ENCODE measurements at regions not wholly inside any gene's neighbourhood (a gene's known extent, or its start where the extent isn't known, plus 50 kb on each side); places are given as distances from the start of the nearest gene placed in this dataset.

- no peak for TF ChIP-seq REST (IDR thresholded peaks at IDR 0.05; ENCODE audit: low read depth, low read length)
Measured at GRCh38 chr4:64195582-64195981, 213.7 kb downstream of the TECRL start (continued).

GRCh38 chr4:64192731-64193412 is 216.4 kb downstream of the TECRL start:
- Histone ChIP-seq H3K9me2 (no peaks in the 10 kb centered on the region), H3F3A (replicated peaks; ENCODE audit: insufficient read depth) (no peaks in the 10 kb centered on the region), H3K79me2 (ENCODE audit: insufficient read depth) (no peaks in the 10 kb centered on the region), H2AFZ (ENCODE audit: low read depth) (no peak overlapping the region), H3K27me3 (ENCODE audit: insufficient read depth) (no peaks in the 10 kb centered on the region), H3K9me3 (no peaks in the 10 kb centered on the region), H3K9ac (no peak overlapping the region), H4K20me1 (ENCODE audit: insufficient read depth) (no peaks in the 10 kb centered on the region), H3K4me3 (ENCODE audit: low read depth in 2 of 2, low read length in 1 of 2) (no peak overlapping the region), H3K36me3 (replicated peaks in 1 of 2; ENCODE audit: control insufficient read depth in 1 of 2, insufficient read depth in 2 of 2, low read length in 1 of 2) (no peaks in the 10 kb centered on the region), H3K4me2 (no peak overlapping the region), H3K4me1 (ENCODE audit: control insufficient read depth in 1 of 2, insufficient read depth in 2 of 2, low read depth in 1 of 2, low read length in 1 of 2) (no peaks in the 10 kb centered on the region), H3K27ac (ENCODE audit: low read depth in 2 of 2, low read length in 1 of 2) (no peak overlapping the region)
- DNase-seq = no peak
- TF ChIP-seq MEF2A (IDR thresholded peaks at IDR 0.05; ENCODE audit: borderline replicate concordance, low read depth) = no peak
- WGBS (ENCODE audit: low lambda C conversion rate) = 3% methylated on average over 3 of the region's 3 CpGs
- ChIA-PET POLR2A (no interaction called here), CTCF (no interaction called here)

GRCh38 chr4:64174247-64174882 is 234.9 kb downstream of the TECRL start:
- 49% methylated on average over 7 of the region's 14 CpGs for WGBS (ENCODE audit: low lambda C conversion rate)

More at GRCh38 chr4:64174247-64174882, 234.9 kb downstream of the TECRL start:
- H3K9me2 ChIP-seq = no peaks in the 10 kb centered on the region
- no peaks in the 10 kb centered on the region for H3K4me1 ChIP-seq (ENCODE audit: control insufficient read depth in 1 of 2, insufficient read depth in 2 of 2, low read depth in 1 of 2, low read length in 1 of 2)
- no peak overlapping the region for H2AFZ ChIP-seq (ENCODE audit: low read depth)
- H3K4me2 ChIP-seq = no peak overlapping the region
- no peaks in the 10 kb centered on the region for H4K20me1 ChIP-seq (ENCODE audit: insufficient read depth)
- H3K4me3 ChIP-seq (ENCODE audit: low read depth in 2 of 2, low read length in 1 of 2) = no peak overlapping the region
- DNase-seq = no peak
- H3K9ac ChIP-seq = no peak overlapping the region
- ChIA-PET POLR2A (no interaction called here), CTCF (no interaction called here)
- no peaks in the 10 kb centered on the region for H3F3A ChIP-seq (replicated peaks; ENCODE audit: insufficient read depth)
- no peak overlapping the region for H3K27ac ChIP-seq (ENCODE audit: low read depth in 2 of 2, low read length in 1 of 2)
- no peaks in the 10 kb centered on the region for H3K9me3 ChIP-seq
- TF ChIP-seq ZBTB33 (IDR thresholded peaks at IDR 0.05; ENCODE audit: borderline replicate concordance, low read depth) (no peak), CTCF (IDR thresholded peaks at IDR 0.05) (peak; percentile 10; the same call in 1 of the 2 replicates)
- H3K36me3 ChIP-seq (replicated peaks in 1 of 2; ENCODE audit: control insufficient read depth in 1 of 2, insufficient read depth in 2 of 2, low read length in 1 of 2) = no peaks in the 10 kb centered on the region
- no peaks in the 10 kb centered on the region; the same call in 1 of the 2 replicates for H3K27me3 ChIP-seq (ENCODE audit: insufficient read depth)
- H3K79me2 ChIP-seq (ENCODE audit: insufficient read depth) = no peaks in the 10 kb centered on the region
